ENCODE measurements at regions not wholly inside any gene's neighbourhood (a gene's known extent, or its start where the extent isn't known, plus 50 kb on each side); places are given as distances from the start of the nearest gene placed in this dataset.

- Histone ChIP-seq H3K36me3 (no peaks in the 10 kb centered on the region), H3K9me3 (no peaks in the 10 kb centered on the region), H3K27me3 (no peaks in the 10 kb centered on the region), H3K4me3 (replicated peaks in 1 of 3) (no peak overlapping the region), H3K4me1 (no peaks in the 10 kb centered on the region), H3K27ac (no peak overlapping the region)
- TF ChIP-seq POLR2A (IDR thresholded peaks at IDR 0.05) (no peak), CTCF (IDR thresholded peaks at IDR 0.05) (no peak)
- WGBS, 2 donors = 81 to 83% methylated on average over 1 of the region's 1 CpG
- intact Hi-C loops (cut with DNase I) = no loop called here
- DNase-seq = no peak
Measured at GRCh38 chr5:126074538-126074937, 348.7 kb upstream of the GRAMD2B start.

- WGBS, 2 donors = 32 to 63% methylated on average over 3 of the region's 3 CpGs
- TF ChIP-seq CTCF (IDR thresholded peaks at IDR 0.05) = no peak
- TF ChIP-seq POLR2A (IDR thresholded peaks at IDR 0.05) = no peak
- H3K36me3 ChIP-seq = no peaks in the 10 kb centered on the region
- H3K4me3 ChIP-seq (replicated peaks in 1 of 3) = no peak overlapping the region
- intact Hi-C loops (cut with DNase I) = no loop called here
- no peaks in the 10 kb centered on the region for H3K9me3 ChIP-seq
- H3K27ac ChIP-seq = no peak overlapping the region
- H3K4me1 ChIP-seq = no peaks in the 10 kb centered on the region
- H3K27me3 ChIP-seq = no peaks in the 10 kb centered on the region
- no peak for DNase-seq
Measured at GRCh38 chr5:126079266-126079665, 343.9 kb upstream of the GRAMD2B start.

- no peaks in the 10 kb centered on the region for H3K4me1 ChIP-seq
- WGBS, 2 donors = 96 to 97% methylated on average over 2 of the region's 2 CpGs
- intact Hi-C loops (cut with DNase I) = no loop called here
- no peak for TF ChIP-seq CTCF (IDR thresholded peaks at IDR 0.05)
- TF ChIP-seq POLR2A (IDR thresholded peaks at IDR 0.05) = no peak
- H3K9me3 ChIP-seq = no peaks in the 10 kb centered on the region
- no peak overlapping the region for H3K27ac ChIP-seq
- no peak for DNase-seq
- no peaks in the 10 kb centered on the region for H3K36me3 ChIP-seq
- no peaks in the 10 kb centered on the region for H3K27me3 ChIP-seq
- no peak overlapping the region for H3K4me3 ChIP-seq (replicated peaks in 1 of 3)
Measured at GRCh38 chr5:126081209-126081608, 342.0 kb upstream of the GRAMD2B start.

- Histone ChIP-seq H3K4me3 (replicated peaks in 1 of 3) (no peak overlapping the region), H3K36me3 (no peaks in the 10 kb centered on the region), H3K27ac (no peak overlapping the region), H3K4me1 (no peaks in the 10 kb centered on the region), H3K9me3 (no peaks in the 10 kb centered on the region), H3K27me3 (no peaks in the 10 kb centered on the region)
- TF ChIP-seq POLR2A (IDR thresholded peaks at IDR 0.05) (no peak), CTCF (IDR thresholded peaks at IDR 0.05) (no peak)
- intact Hi-C loops (cut with DNase I) = no loop called here
- no peak for DNase-seq
- WGBS, 2 donors = 49 to 69% methylated on average over 2 of the region's 2 CpGs
Measured at GRCh38 chr5:126093041-126093440, 330.2 kb upstream of the GRAMD2B start.

GRCh38 chr5:126093718-126094117, 329.5 kb upstream of the GRAMD2B start:
- no peak for TF ChIP-seq POLR2A (IDR thresholded peaks at IDR 0.05)
- no peak for TF ChIP-seq CTCF (IDR thresholded peaks at IDR 0.05)
- Histone ChIP-seq H3K9me3 (no peaks in the 10 kb centered on the region), H3K4me3 (replicated peaks in 1 of 3) (no peak overlapping the region), H3K4me1 (no peaks in the 10 kb centered on the region), H3K36me3 (no peaks in the 10 kb centered on the region), H3K27me3 (no peaks in the 10 kb centered on the region), H3K27ac (no peak overlapping the region)
- 92 to 94% methylated on average over 5 of the region's 5 CpGs for WGBS, 2 donors
- intact Hi-C loops (cut with DNase I) = no loop called here
- no peak for DNase-seq
